HG03575 (cell line): ENCODE measurements at regions not wholly inside any gene's neighbourhood (a gene's known extent, or its start where the extent isn't known, plus 50 kb on each side); places are given as distances from the start of the nearest gene placed in this dataset.

Source experiments
- ATAC-seq: cut with Tn5 transposase; IDR thresholded peaks from one replicate; pipeline ENCODE4 v1.9.1; 2021; ENCODE audit not compliant: unreplicated experiment, insufficient number of reproducible peaks, low FRiP score; ENCODE audit errors: extremely low read depth

DNA sequence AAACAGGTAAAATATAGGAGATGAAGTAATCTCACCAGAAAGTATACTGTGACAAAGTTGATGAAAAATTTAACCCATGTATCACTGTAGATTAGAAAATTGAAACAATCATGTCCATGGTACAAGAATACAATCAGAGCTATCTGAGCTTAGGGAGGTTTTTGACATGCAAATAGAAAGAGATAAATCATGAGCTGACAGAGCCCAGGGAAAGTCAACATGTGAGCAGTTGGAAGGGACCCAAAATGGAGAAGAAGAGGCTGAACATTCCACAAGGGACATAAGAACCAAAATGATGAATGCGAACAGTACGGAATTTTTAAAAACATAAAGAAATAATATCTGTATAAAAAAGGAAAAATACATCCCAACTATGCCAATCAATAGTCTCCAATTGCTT, 395.4 kb upstream of the CYRIA start:
- ATAC-seq, result no peak

DNA sequence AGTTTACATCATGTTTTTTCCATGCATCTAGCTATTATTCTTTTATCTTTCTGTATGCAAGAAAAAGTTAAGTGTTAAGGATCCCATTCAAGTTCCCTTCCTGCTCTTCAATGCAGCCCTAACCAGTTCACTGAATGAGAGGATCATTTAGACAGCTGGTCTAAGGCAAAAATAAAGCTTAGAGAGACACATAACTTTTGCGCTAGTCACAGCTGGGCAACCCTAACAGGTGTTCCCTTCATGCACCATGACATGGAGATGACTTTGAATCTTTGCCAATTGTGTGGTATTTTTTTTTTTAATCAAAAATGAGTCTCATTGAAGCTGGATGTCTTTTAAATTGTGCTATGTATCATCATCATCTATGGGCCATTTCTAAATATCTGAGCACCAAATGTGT, 393.8 kb upstream of the CYRIA start:
- ATAC-seq, result no peak

DNA sequence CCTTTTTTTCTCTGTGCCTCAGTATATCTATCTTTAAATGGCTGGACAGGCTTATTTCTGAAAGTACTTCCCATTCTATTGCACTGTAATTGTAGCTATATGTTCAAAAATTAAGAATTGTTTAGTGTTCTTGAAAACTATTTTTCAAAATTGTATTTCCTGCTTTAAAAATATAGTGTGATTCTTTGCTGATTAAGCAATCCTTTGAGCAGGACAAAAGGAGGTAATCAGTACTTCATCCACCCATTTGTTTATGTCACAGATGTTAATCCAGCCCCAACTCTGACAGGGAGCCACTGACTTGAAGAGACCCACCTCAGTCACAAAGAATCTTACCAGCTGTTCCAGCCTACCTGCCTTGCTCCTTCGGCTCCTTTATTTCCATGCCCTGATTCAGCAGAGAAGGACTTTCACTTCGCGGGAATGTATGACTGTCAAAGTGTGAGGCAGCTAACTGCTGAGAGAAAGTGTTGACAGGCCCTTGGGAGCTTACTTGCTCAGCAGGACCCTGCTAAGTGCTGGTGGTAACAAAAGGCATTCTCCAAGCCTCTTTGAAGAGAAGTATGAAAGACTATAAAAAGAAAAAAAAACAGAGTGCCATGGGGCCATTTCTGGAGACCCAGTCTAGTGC, 393.3 kb upstream of the CYRIA start:
- no peak for ATAC-seq

DNA sequence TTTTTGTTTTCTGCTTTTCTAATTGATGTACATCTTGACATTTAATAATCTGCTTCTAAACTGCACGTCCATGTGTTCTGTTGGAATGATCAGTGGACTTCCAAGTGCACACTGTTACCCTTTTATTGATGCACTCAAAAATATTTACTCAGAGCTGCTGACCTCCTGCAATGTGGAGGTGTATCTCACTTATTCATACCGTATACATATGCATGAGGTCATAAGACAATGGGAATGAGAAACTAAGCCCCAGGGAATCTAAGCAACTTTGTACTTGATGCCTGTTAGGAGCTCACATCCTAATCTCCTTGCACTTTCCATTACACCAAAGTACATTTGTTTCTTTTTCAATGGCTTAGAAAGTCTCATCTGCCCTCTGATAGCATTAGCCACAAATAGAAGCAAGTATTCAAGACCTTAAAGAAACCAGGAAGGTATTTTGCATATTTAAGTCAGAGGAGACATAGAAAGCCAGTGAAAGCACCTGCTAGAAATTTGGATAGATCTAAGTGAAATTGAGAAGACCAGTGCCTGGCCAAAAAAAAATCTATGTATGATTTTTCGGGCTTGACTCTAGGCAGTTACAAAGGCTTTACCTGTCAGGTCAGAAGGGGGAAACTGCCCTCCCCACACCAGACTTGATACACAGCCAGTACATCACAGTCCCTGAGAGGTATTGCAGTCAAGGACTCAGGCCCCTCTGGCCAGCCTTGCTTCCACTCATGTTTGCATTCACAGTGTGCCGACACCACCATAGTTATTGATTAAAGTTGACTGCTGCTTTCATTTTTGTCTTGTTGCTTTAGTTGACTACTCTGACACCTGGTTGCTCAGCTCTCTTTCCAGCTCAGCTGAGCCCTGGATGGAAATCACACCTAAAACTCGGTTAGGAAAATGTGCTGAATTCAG, 391.7 kb upstream of the CYRIA start:
- no peak for ATAC-seq

DNA sequence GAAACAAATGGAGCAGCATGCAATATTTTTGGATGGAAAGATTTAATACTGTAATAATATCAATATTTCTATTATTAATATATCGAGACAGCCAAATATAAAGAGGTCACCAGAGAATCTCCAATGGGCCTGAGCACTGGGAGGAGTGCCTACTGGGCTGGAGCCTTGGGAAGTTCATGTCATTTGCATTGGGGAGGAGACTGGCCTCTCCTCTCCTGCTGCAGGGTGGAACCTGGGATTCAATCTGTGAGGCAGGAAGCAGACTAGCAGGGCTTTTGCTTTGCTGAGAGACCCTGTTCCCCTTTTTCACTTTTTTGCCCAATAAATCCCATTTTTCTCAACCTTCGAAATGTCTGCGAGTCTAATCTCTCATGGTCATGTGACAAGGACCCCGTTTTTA, 390.6 kb upstream of the CYRIA start:
- ATAC-seq, result no peak

DNA sequence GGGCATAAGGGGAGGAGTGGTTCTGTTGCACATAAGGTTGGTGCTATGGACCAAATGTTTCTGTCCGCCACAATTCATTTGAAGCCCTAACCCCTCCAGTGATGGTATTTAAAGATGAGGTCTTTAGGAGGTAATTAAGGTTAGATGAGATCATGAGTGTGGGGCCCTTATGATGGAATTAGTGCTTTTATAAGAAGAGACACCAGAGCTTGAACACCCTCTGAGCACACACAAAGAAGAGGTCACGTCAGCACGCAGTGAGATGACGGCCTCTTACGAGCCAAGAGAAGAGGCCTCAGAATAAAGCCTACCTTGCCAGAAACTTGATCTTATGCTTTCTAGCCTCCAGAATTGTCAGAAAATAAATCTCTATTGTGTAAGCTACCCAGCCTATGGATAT, 386.4 kb upstream of the CYRIA start:
- no peak for ATAC-seq

DNA sequence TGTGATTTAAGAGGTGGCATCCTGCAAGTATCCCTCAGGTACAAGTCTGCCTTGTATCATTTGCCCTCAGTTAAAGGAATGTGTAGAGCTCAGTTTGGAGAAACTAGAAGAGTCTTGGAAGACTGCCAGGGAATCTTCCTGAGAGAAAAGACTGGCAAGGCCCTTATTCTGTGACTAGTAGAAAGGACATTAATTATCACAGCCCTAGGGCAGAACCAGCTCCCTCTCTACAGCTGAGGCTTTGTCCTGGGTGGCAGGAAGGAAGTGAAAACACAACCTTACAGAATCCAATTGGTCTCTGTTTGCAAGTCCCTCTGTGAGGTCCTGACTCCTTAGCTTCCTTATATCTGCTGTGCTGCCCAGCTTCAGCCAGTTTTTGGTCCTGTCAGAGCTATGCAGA, 385.9 kb upstream of the CYRIA start:
- ATAC-seq, result no peak

DNA sequence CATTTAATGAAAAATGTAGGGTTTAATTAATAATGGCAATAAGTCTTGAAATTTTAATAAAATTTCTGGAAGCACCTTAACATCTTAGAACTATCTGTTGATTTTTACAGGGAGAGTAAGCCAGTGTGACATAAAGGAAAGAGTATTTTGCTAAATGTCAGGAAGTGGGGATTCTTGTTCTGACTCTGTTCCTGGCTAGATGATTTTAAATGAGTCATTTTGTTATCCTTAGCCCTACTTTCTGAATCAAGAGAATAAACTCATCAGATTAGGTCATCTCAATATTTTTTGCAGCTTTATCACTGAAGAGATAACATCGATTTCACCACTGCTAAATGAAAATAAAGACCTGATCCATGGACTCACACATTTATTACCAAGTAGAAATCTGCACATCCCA, 377.5 kb upstream of the CYRIA start:
- no peak for ATAC-seq

DNA sequence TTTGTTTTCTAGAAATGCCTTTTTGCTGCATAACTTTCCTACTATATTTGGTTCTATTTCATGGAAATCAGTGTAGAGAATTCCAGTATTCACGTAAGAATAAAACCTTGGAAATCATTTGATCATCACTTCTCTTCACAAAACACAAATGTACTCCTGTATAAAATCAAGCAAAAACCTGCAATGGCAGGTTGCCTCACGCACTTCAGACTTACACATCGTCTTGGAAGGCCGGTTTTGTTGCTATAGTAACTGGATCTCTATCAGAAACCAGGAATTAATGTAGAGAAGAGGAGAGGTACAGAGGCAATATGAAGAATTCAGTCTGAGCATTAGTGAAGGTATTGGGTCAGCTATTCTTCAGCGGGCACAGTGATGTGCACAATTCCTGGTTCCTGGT, 370.7 kb upstream of the CYRIA start:
- ATAC-seq, result no peak

DNA sequence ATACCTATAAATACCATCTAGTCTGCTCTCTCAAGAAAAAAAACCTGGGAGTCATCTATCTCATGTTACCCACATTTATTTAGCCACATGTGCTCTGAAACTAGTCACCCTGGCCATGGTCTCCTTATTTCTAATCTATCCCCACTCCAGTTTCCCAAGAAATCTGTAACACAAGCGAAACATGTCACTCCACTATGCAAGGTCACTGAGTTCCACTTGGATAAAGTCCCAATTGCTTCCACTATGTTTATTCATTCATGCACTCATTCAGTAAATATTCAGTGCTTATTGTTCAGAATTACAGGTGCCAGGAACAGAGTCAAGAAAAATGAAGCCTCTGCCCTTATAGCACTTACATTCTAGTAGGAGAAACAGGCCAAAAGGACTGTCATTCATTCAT, 369.4 kb upstream of the CYRIA start:
- ATAC-seq, result no peak

DNA sequence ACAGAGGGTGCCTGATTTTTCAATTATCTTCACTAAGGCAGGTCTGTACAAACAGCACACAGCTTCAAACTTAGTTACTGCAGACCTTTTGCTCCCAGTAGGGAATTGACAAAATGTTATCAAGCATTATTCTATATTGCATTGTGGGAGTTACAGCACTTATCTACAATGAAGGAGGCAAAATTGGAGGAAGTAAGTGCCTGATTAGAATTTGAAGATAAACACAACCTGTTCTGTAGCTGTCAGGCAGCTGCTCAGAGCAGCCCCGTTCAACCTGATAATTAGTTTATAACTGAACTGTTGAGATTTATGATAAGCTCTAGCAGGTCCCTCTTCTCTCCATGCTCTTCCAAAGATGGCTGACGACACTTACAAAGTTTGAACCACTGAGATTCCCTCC, 364.4 kb upstream of the CYRIA start:
- ATAC-seq, result no peak

DNA sequence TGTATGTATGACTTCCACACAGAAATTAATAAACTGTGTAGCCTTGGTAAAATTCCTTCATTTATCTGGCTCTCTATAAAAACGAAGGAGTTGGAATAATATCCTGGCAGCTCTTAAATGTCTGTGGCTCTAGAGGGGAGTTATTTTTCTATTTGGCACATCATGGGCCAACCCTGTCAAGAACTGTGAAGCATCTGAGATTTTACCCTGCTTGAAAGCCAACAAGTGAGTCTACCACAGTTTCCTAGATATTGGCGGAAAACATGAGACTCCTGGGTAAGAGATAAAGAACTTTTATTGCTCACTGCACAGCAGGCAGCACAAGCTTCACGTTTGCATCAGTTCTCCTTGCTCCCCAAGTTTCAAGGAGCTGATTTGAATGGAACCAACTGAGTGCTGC, 346.7 kb upstream of the CYRIA start:
- no peak for ATAC-seq

DNA sequence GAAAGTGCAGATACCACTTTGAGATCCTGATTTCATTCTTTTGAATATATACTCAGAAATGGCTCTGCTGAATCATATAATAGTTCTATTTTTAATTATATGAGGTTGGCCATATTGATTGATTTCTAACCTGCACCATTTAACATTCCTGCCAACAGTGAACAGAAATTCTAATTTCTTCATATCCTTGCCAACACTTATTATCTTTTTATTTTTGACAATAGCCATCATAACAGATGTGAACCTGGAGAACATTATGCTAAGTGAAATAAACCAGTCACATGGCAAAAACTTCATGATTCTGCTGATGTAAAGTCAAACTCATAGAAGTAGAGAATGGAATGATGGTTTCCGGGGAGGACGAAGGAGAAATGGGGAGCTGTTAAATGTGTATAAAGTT, 344.5 kb upstream of the CYRIA start:
- ATAC-seq, result no peak

DNA sequence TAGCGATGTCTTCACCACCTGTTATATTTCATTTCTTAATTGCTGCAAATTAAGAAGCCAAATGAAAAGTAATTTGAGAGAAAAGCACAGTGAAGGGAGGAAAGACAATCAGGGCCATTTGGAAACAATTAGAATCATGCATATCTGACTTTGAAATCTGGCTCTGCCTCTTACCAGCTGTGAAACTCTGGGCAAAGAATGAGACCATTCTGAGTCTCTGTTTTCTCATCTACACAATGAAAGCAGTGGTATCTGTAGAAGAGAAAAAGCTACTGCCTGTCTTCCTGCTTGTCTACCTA, 334.5 kb upstream of the CYRIA start:
- ATAC-seq, result no peak

DNA sequence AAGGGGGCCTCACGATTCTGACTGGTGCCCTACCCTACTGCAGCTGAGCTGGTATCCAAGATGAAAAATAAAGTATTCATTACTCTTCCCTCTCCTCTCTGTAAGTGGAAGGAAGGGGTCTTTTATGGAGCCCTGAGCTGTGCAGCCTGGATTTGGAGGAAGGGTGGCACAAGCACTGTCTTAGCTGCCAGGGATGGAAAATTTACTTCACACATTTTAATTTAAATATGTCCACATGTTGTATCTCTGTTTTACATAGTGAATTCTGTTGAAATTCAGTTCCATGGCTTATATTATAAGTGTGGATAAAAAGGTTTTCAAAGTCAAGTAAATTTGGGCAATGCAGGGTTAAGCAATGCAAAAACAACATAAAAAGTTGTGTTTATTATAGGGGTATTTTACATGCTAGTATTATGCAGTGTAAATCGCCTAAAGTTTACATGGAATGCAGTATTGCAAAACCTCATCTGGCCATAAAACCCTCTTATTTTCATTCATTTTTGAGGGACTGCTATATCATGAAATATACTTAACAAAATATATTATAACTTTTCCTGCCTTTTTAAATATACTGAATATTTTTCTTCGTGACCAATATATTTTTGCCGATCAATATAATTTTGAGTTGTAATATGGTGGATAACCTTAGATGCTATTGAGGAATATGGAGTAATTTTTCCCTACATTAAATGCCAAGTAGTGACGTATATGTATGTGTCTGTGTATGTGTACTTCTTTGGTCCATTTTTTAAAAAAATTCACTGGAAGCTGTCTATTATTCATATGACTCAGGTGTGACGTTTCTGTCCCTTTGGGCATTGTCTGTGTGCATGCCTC, 333.9 kb upstream of the CYRIA start:
- no peak for ATAC-seq

DNA sequence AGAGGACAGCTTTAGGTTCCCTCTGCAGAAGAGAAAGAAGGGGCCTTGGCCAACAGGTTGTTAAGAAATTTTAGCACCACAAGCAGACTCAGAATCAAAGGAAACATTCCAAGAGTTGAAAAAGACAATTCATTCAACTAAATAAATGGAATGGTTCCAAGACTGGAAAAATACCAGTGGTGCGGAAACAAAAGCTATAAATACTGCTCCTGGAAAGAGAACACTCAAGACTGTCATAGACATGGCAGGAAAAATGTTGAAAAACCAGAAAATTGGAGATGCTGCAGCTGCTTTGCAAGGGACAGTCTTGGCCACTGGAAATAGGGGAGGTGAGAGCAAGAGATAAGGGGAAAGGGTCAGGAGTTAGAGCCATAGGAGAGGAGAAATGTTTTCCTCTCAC, 312.7 kb upstream of the CYRIA start:
- ATAC-seq, result no peak

DNA sequence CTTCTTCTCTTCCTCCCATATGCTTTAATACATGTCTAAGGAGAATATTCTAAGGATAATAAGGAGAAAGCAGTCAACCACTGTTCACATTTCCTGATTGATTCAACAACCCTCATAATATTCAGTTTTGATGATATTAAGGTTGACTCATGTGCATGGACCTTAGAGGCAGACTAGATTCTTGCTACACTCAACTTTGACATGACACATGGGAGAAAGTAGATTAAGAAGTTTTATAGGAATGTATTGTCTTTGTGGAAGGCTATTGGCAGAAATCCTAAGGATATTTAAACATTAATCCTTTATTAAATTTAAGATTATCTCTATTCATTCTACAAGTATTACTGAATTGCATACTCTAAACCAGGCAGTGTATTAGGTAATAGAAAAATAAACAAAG, 309.1 kb upstream of the CYRIA start:
- ATAC-seq, result no peak

DNA sequence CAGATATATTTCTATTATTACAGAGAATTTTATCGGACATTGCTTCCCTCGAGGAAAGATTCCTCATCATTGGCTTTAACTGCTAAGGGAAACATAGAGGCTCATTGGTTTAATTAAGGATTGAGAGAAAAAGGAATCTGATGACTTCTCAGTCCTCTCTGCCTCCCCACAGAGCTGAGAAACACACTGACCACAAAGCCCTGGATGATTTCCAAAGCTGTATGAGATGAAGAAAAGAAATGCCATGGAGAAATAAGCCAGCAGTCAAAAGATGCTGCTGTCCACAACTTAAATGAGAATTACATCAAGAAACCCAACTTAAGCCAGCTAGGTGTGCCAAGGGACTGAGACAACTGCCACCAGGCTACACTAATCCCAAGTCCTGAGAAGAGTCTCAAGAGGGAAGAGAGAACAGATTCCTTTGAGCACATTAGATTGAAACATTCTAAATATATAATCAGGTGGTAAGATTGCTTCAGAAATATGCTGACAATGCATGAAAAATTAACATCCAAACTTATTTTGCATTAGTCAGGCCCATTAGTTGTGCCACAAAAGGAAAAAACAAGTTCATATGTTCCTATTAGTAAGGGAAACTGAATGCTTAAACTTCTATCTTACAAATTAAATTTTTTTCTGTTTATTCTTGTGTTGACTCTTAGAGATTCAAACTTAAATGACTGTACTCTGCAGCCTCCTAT, 308.1 kb upstream of the CYRIA start:
- ATAC-seq, result no peak

DNA sequence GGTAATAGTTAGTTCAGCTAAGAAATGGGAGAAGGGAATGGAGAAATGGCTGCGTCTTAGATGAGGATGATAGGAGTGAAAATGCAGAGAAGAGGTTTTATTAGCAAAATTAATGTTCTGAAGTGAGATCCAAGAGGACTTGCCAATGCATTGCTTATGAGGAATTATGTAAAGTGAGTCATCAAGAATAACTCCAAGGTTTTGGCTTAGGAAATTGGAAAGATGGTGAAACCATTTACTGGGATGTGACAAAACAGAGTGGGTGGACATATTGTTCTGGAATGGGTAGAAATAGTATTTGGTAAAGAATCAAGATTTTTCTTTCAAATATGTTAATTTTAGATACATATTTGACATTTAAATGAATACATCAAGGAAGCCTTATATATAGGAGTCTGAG, 306.6 kb upstream of the CYRIA start:
- no peak for ATAC-seq
